Fibroblast of gingiva (primary cell): ENCODE measurements at regions not wholly inside any gene's neighbourhood (a gene's known extent, or its start where the extent isn't known, plus 50 kb on each side); places are given as distances from the start of the nearest gene placed in this dataset.

Source experiments
- DNase-seq: peaks from one replicate; pipeline ENCODE4 v3.0.0-alpha.2; 2011; ENCODE audit warnings: low read depth

DNA sequence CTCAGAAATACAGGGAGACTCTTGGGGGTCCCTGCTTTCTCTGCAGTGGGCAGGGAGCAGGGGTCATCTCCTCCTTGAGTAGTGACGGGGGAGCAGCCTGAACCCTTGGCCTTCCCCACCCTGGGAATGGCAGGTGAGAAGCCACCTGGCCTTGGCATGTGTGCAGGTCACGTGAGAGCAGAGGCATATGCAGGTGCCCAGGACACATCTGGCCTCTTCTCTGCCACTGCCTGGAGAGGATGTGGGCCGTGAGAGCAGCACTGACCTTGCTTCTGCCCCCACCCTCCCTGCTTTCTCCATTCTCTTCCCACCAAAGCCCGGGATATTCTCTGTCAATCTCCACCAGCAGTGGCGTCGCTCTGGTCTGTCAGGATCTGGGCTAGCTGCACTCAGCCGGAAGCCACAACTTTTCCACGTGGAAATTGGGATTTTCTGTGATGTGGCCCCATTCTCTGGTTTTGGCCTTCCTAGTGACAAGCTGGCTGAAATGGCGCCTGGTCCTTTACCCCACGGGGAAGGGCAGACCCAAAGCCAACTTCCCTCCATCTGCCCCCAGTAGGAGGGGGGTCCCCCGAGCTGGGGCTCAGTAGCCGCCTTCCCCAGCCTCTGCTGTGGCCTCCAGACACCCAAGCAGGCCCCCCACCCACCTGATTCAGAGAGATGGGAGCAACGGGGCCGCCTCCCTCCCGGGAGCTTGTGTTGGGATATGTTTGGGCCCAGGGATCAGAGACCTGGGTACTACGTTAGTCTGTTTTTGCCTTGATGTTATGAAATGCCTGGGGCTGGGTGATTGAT lies 70.4 kb upstream of the FCN1 start:
- no peak for DNase-seq

DNA sequence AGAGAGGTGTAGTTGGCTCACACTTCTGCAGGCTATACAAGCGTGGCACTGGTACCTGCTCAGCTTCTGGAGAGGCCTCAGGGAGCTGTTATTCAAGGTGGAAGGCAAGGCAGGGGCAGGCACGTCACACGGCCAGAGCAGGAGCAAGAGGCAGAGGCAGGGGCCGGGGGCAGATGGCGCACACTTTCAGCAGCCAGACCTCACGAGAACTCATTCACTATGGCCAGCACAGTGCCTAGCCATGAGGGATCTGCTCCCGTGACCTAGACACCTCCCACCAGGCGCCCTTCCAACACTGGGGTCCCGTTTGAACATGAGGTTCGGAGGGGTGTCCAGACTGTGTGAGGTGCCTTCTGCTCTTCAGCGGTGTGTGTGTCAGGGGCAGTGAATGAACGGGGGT lies 71.0 kb upstream of the FCN1 start:
- no peak for DNase-seq

- no peak for DNase-seq
These were observed 71.7 kb upstream of the FCN1 start for GRCh38 chr9:134989206-134990065.

DNA sequence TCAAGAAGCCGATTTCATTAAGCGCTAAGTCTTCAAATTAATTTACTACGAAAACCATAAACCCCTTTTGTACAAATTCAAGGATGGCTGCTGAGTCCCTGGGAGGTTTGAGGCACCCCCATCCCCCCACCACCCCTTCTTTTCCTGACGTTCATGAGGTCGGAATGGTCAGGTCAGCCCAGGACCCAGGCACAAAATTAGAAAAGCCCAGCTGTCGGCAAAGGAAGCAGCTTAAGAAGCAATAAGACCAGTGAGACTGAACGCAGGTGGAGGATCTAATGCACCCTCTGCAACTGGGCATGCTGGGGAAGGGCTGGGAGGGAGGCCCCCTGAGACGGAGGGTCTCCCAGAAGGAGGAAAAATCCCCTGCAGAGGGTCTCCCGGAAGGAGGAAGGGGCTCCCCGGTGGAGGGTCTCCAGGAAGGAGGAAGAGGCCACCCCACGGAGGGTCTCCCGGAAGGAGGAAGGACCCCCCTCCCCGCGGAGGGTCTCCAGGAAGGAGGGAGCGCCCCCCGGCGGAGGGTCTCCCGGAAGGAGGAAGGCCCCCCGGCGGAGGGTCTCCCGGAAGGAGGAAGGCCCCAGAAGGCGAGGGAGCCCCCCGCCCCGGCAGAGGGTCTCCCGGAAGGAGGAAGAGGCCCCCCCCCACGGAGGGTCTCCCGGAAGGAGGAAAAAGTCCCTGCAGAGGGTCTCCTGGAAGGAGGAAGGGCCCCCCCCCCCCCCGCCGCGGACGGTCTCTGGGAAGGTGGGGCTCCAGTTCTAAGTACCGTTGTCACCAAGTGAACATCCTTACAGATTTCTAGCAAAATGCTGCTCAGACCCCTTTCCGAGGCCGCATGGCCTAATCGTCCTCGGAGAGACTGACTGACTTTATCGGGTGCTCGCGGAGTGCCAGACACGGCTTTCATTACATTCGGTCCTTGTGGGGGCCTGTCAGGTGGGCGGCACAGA lies 74.4 kb upstream of the FCN1 start:
- DNase-seq: no peak

DNA sequence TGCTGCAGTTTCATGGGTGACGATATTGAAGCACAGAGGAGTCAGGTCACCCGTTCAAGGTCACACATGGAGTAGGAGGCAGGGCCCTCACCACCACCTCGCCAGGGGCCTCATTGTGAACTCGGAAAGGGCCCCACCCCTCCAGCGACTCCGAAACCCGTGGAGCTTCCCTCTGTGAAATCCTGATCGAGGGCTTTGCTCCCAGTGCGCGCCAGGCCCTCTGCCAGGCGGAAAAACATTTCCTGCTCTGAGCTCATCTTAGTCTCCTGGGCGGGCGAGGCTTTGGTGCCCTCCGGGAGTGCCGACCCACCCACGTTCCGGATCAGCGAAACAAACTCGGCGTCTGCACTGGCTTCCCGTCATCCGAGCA lies 75.0 kb upstream of the FCN1 start:
- DNase-seq: peak; percentile 31

DNA sequence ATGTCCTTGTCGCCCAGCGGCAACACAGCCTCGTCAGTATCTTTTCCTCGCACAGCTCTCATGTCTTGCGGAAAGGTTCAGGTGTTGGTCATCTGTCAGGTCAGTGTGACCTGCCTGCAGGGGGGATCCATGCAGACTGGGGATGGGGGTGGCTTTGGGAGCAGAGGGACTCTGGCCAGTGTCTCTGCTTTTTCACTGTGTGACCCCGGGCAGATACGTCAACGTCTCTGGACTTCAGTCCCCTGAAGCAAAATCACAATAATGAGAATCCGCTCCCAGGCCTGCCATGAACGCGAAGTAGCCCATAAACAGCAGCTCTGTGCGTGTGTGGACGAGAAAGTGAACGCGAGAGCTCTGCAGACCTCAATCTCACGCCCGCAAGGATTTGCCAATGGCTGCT lies 75.7 kb upstream of the FCN1 start:
- no peak for DNase-seq

DNA sequence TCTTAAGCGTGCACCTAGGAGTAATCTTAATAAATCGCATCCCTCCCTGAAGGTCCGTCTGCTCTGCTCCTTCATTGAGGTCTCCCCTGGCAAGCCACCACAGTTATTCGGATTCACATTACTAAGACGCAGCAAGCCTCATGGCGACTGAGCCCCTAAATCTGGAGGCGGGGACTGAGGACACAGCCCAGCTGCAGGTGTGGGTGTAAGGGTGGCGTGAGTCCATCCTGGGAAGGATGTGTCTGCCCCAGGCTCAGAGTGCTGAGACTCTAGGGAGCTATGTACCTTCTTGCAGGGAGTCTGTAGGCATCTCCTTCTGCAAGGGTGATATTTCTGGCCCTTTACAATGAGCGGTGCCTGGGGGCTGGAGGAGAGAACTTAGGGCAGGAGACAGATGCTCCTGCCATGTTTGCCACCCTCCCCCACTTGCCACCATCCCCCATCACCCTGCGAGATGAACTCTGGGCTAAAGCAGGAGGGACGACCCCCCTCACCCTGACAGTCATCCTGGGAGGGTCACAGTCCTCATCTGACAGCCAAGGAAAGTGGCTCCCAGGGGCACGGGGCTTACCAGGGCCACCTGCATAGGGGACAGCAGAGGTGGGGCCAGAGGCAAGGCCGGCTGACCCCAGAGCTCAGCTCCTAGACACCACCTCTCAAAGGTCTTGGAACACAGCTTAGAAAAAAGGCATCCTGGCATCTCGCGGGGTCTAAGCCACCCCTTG lies 76.4 kb upstream of the FCN1 start:
- no peak for DNase-seq

- peak; percentile 32 for DNase-seq
These were observed 77.4 kb upstream of the FCN1 start for GRCh38 chr9:134994926-134995791.

- no peak for DNase-seq
These were observed 78.0 kb upstream of the FCN1 start for GRCh38 chr9:134995792-134996120.

GRCh38 chr9:134996591-134997530 lies 79.1 kb upstream of the FCN1 start:
- DNase-seq: no peak

DNA sequence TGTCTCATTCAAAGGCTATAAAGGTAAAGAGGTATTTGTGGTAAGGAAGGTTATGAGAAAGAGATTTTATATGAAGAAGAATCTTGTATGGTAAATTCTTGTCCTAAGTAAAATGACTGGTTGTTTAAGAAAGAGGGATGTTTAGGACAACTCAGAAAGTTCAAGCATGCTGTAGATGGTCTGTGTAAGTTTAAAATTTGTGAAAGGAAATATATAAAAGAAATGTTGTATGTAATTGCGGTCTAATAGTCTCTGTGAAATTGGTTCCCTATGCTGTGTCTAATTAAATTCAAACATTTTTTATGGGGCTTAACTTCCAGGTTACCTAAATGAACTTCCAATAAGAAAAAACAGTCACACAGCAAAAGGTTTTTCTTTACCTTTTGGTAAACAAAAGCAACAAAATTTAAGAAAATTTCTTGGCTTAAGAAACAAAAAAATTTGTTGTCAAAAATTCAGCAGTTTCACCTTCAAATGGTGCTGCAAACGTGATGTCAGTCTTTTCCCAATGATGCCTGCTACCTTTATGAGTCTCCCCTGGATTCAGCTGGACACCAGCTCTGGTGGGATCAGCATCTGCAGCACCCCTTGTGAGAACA lies 83.0 kb upstream of the FCN1 start:
- no peak for DNase-seq

- no peak for DNase-seq
These were observed 83.8 kb upstream of the FCN1 start for GRCh38 chr9:135001526-135001925.

GRCh38 chr9:135002336-135002735 lies 84.6 kb upstream of the FCN1 start:
- no peak for DNase-seq

- DNase-seq: no peak
These were observed 84.7 kb upstream of the OLFM1 start for GRCh38 chr9:135002802-135003201.

GRCh38 chr9:135004772-135005171 lies 82.7 kb upstream of the OLFM1 start:
- no peak for DNase-seq

- DNase-seq: no peak
These were observed 80.4 kb upstream of the OLFM1 start for GRCh38 chr9:135006911-135007570.

- no peak for DNase-seq
These were observed 79.9 kb upstream of the OLFM1 start for GRCh38 chr9:135007601-135008000.

DNA sequence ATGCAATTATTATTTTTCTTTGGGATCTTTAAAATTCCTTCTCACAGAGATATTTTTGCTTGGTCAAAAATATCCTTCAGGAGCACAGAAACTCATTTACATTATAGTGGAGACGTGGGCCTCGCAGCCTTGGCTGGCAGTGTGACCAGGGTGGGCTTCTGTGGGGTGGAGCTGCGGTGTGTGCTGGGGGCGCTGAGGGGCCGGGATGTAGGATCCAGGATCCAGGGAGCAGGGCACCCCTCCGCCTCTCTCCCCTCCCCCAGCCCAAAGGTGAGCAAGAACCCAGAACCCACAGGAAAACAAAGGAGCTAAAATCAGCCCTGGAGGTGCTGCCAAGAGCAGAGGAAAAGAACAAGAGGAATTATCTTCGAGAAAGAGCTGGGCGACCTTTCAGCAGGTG lies 79.1 kb upstream of the OLFM1 start:
- no peak for DNase-seq
